GM18507 (cell line): ENCODE measurements at regions not wholly inside any gene's neighbourhood (a gene's known extent, or its start where the extent isn't known, plus 50 kb on each side); places are given as distances from the start of the nearest gene placed in this dataset.

ENCODE experiments used
- DNase-seq: peaks from one replicate; pipeline ENCODE4 v3.0.0; 2011; ENCODE audit warnings: low read depth; ENCODE audit not compliant: insufficient read length; ENCODE audit errors: extremely low spot score
- FAIRE-seq: peaks from 2 replicates; lab custom pipeline; 2011; peaks lifted over from hg19 to GRCh38; lab: Jason Lieb, UNC

GRCh38 chr12:24462946-24463345 lies 486.0 kb downstream of the BCAT1 start:
- DNase-seq (no peak), FAIRE-seq (no peak)

- FAIRE-seq = no peak
- no peak for DNase-seq
Measured at GRCh38 chr12:24460506-24460905, 488.4 kb downstream of the BCAT1 start.

- no peak for DNase-seq
- no peak for FAIRE-seq
Measured at GRCh38 chr12:24460099-24460498, 488.8 kb downstream of the BCAT1 start.

GRCh38 chr12:24455811-24456210 lies 493.1 kb downstream of the BCAT1 start:
- FAIRE-seq (no peak), DNase-seq (no peak)

GRCh38 chr12:24447678-24448077 lies 498.2 kb upstream of the SOX5 start:
- DNase-seq (no peak), FAIRE-seq (no peak)

- FAIRE-seq = no peak
- no peak for DNase-seq
Measured at GRCh38 chr12:24446287-24446686, 496.8 kb upstream of the SOX5 start.

- no peak for DNase-seq
- FAIRE-seq = no peak
Measured at GRCh38 chr12:24444634-24445033, 495.2 kb upstream of the SOX5 start.

- no peak for DNase-seq
- no peak for FAIRE-seq
Measured at GRCh38 chr12:24441458-24441857, 492.0 kb upstream of the SOX5 start.

GRCh38 chr12:24436667-24437066 lies 487.2 kb upstream of the SOX5 start:
- DNase-seq (no peak), FAIRE-seq (no peak)

GRCh38 chr12:24431872-24432271 lies 482.4 kb upstream of the SOX5 start:
- FAIRE-seq (no peak), DNase-seq (no peak)

GRCh38 chr12:24427776-24428175 lies 478.3 kb upstream of the SOX5 start:
- FAIRE-seq (no peak), DNase-seq (no peak)

- no peak for FAIRE-seq
Measured at GRCh38 chr12:24425601-24425970, 476.1 kb upstream of the SOX5 start.

GRCh38 chr12:24424889-24425600 lies 475.6 kb upstream of the SOX5 start:
- DNase-seq (no peak), FAIRE-seq (no peak)

More at GRCh38 chr12:24425601-24425970, 476.1 kb upstream of the SOX5 start:
- no peak for DNase-seq

GRCh38 chr12:24424376-24424775 lies 474.9 kb upstream of the SOX5 start:
- FAIRE-seq (no peak), DNase-seq (no peak)

- FAIRE-seq = no peak
- DNase-seq = no peak
Measured at GRCh38 chr12:24423611-24424010, 474.1 kb upstream of the SOX5 start.

GRCh38 chr12:24421759-24422158 lies 472.3 kb upstream of the SOX5 start:
- no peak for DNase-seq
- FAIRE-seq = no peak

- DNase-seq (no peak), FAIRE-seq (no peak)
Measured at GRCh38 chr12:24418157-24418556, 468.7 kb upstream of the SOX5 start.

- DNase-seq (no peak), FAIRE-seq (no peak)
Measured at GRCh38 chr12:24416423-24417109, 467.1 kb upstream of the SOX5 start.

- DNase-seq (no peak), FAIRE-seq (no peak)
Measured at GRCh38 chr12:24415934-24416333, 466.5 kb upstream of the SOX5 start.

GRCh38 chr12:24414480-24414879 lies 465.0 kb upstream of the SOX5 start:
- DNase-seq (no peak), FAIRE-seq (no peak)

- FAIRE-seq = no peak
- no peak for DNase-seq
Measured at GRCh38 chr12:24411948-24412347, 462.5 kb upstream of the SOX5 start.
